IPS DF 6.9 (cell line): ENCODE measurements at regions not wholly inside any gene's neighbourhood (a gene's known extent, or its start where the extent isn't known, plus 50 kb on each side); places are given as distances from the start of the nearest gene placed in this dataset.
"Not testable (repeated sequence)": the region's sequence is repeated elsewhere in the genome, so short reads cannot be mapped to it uniquely, and the experiment has no call there.

ENCODE experiments used
- DNase-seq: peaks from one replicate; pipeline ENCODE4 v3.0.0-alpha.2; 2013; ENCODE audit warnings: low read depth, low spot score
- H3K27ac ChIP-seq: one replicate; pipeline ENCODE4 v1.5.1; 2013; ENCODE audit warnings: low read length, control low read depth
- H3K27me3 ChIP-seq: 2 replicates; pipeline ENCODE4 v1.6.1; 2013; ENCODE audit warnings: mild to moderate bottlenecking, low read length; ENCODE audit not compliant: control insufficient read depth, insufficient read depth
- H3K36me3 ChIP-seq: 2 replicates; pipeline ENCODE4 v1.6.1; 2013; ENCODE audit warnings: low read length; ENCODE audit not compliant: control insufficient read depth, insufficient read depth
- H3K4me1 ChIP-seq: 2 replicates; pipeline ENCODE4 v1.6.1; 2013; ENCODE audit warnings: low read length; ENCODE audit not compliant: control insufficient read depth, insufficient read depth
- H3K4me3 ChIP-seq: 2 replicates; pipeline ENCODE4 v1.5.1; 2013; ENCODE audit warnings: mild to moderate bottlenecking, low read length
- H3K9me3 ChIP-seq: 2 replicates; pipeline ENCODE4 v1.6.1; 2013; ENCODE audit warnings: low read length, inconsistent platforms; ENCODE audit not compliant: control insufficient read depth, insufficient read depth
- WGBS: extraction: QIAGEN DNeasy Blood & Tissue Kit; methylation state at CpG from one replicate; pipeline ENCODE4 v1.1.7; 2013; ENCODE audit warnings: mixed read lengths, missing lambda C conversion rate; ENCODE audit not compliant: insufficient read length, insufficient coverage; 5-methylcytosine and 5-hydroxymethylcytosine counted together

- no peak overlapping the region for H3K4me3 ChIP-seq
- no peaks in the 10 kb centered on the region for H3K4me1 ChIP-seq
- no CpG with 5 or more reads among the region's 13 CpGs for WGBS
- DNase-seq = no peak
- no peaks in the 10 kb centered on the region for H3K9me3 ChIP-seq
- no peaks in the 10 kb centered on the region for H3K27me3 ChIP-seq
- no peaks in the 10 kb centered on the region for H3K36me3 ChIP-seq
- no peak overlapping the region for H3K27ac ChIP-seq
Measured at GRCh38 chr20:40887105-40887504, 141.5 kb upstream of the TOP1 start.

GRCh38 chr20:40889266-40889665 lies 139.4 kb upstream of the TOP1 start:
- DNase-seq, H3K27ac ChIP-seq, H3K4me3 ChIP-seq, H3K36me3 ChIP-seq, H3K4me1 ChIP-seq, H3K9me3 ChIP-seq, H3K27me3 ChIP-seq: not testable (repeated sequence)
- WGBS = no CpG with 5 or more reads among the region's 3 CpGs

- no peaks in the 10 kb centered on the region for H3K9me3 ChIP-seq
- WGBS = no CpG with 5 or more reads among the region's 2 CpGs
- no peak for DNase-seq
- H3K36me3 ChIP-seq = no peaks in the 10 kb centered on the region
- H3K4me1 ChIP-seq = no peaks in the 10 kb centered on the region
- H3K27ac ChIP-seq = no peak overlapping the region
- no peaks in the 10 kb centered on the region for H3K27me3 ChIP-seq
- no peak overlapping the region for H3K4me3 ChIP-seq
Measured at GRCh38 chr20:40890181-40890580, 138.4 kb upstream of the TOP1 start.

- Histone ChIP-seq H3K4me3 (no peak overlapping the region), H3K27me3 (no peaks in the 10 kb centered on the region), H3K36me3 (no peaks in the 10 kb centered on the region), H3K9me3 (no peaks in the 10 kb centered on the region), H3K27ac (no peak overlapping the region), H3K4me1 (no peaks in the 10 kb centered on the region)
- no peak for DNase-seq
Measured at GRCh38 chr20:40890635-40891034, 138.0 kb upstream of the TOP1 start.

- Histone ChIP-seq H3K27me3 (no peaks in the 10 kb centered on the region), H3K27ac (no peak overlapping the region)
Measured at GRCh38 chr20:40891351-40891750, 137.3 kb upstream of the TOP1 start.

GRCh38 chr20:40892642-40893041 lies 136.0 kb upstream of the TOP1 start:
- Histone ChIP-seq H3K36me3 (no peaks in the 10 kb centered on the region), H3K9me3 (no peaks in the 10 kb centered on the region), H3K4me3 (no peak overlapping the region), H3K4me1 (no peaks in the 10 kb centered on the region), H3K27ac (no peak overlapping the region), H3K27me3 (no peaks in the 10 kb centered on the region)
- no CpG with 5 or more reads among the region's 2 CpGs for whole genome bisulfite sequencing
- DNase-seq = no peak

More at GRCh38 chr20:40891351-40891750, 137.3 kb upstream of the TOP1 start:
- Histone ChIP-seq H3K4me3 (no peak overlapping the region), H3K36me3 (no peaks in the 10 kb centered on the region), H3K9me3 (no peaks in the 10 kb centered on the region), H3K4me1 (no peaks in the 10 kb centered on the region)
- no peak for DNase-seq

- H3K4me3 ChIP-seq = no peak overlapping the region
- H3K27ac ChIP-seq = no peak overlapping the region
- H3K27me3 ChIP-seq = no peaks in the 10 kb centered on the region
- no peak for DNase-seq
- H3K36me3 ChIP-seq = no peaks in the 10 kb centered on the region
- no peaks in the 10 kb centered on the region for H3K9me3 ChIP-seq
- WGBS = no CpG with 5 or more reads among the region's 1 CpG
- no peaks in the 10 kb centered on the region for H3K4me1 ChIP-seq
Measured at GRCh38 chr20:40893610-40894236, 134.9 kb upstream of the TOP1 start.

- Histone ChIP-seq H3K4me1 (no peaks in the 10 kb centered on the region), H3K27me3 (no peaks in the 10 kb centered on the region), H3K4me3 (no peak overlapping the region), H3K27ac (no peak overlapping the region), H3K36me3 (no peaks in the 10 kb centered on the region), H3K9me3 (no peaks in the 10 kb centered on the region)
- no CpG with 5 or more reads among the region's 1 CpG for WGBS
- no peak for DNase-seq
Measured at GRCh38 chr20:40894237-40894630, 134.4 kb upstream of the TOP1 start.

- no peak for DNase-seq
- H3K36me3 ChIP-seq = no peaks in the 10 kb centered on the region
- no CpG with 5 or more reads among the region's 3 CpGs for WGBS
- no peak overlapping the region for H3K4me3 ChIP-seq
- H3K27ac ChIP-seq = no peak overlapping the region
- H3K9me3 ChIP-seq = no peaks in the 10 kb centered on the region
- no peaks in the 10 kb centered on the region for H3K4me1 ChIP-seq
- H3K27me3 ChIP-seq = no peaks in the 10 kb centered on the region
Measured at GRCh38 chr20:40895182-40895581, 133.4 kb upstream of the TOP1 start.

- Histone ChIP-seq H3K36me3 (no peaks in the 10 kb centered on the region), H3K4me1 (no peaks in the 10 kb centered on the region), H3K27ac (no peak overlapping the region), H3K9me3 (no peaks in the 10 kb centered on the region), H3K4me3 (no peak overlapping the region), H3K27me3 (no peaks in the 10 kb centered on the region)
- no peak for DNase-seq
- no CpG with 5 or more reads among the region's 10 CpGs for WGBS
Measured at GRCh38 chr20:40896814-40897700, 131.6 kb upstream of the TOP1 start.

- no peak for DNase-seq
Measured at GRCh38 chr20:40899344-40899743, 129.3 kb upstream of the TOP1 start.

More at GRCh38 chr20:40899344-40899743, 129.3 kb upstream of the TOP1 start:
- no peaks in the 10 kb centered on the region for H3K4me1 ChIP-seq
- no peaks in the 10 kb centered on the region for H3K36me3 ChIP-seq
- no peaks in the 10 kb centered on the region for H3K27me3 ChIP-seq
- no peaks in the 10 kb centered on the region for H3K9me3 ChIP-seq
- H3K4me3 ChIP-seq = no peak overlapping the region
- no CpG with 5 or more reads among the region's 2 CpGs for WGBS
- no peak overlapping the region for H3K27ac ChIP-seq
